ENCODE measurements at regions not wholly inside any gene's neighbourhood (a gene's known extent, or its start where the extent isn't known, plus 50 kb on each side); places are given as distances from the start of the nearest gene placed in this dataset.
"Not testable (repeated sequence)": the region's sequence is repeated elsewhere in the genome, so short reads cannot be mapped to it uniquely, and the experiment has no call there.

- H3K27me3 ChIP-seq (replicated peaks; ENCODE audit: insufficient read depth) = no peaks in the 10 kb centered on the region
- TF ChIP-seq CTCF (IDR thresholded peaks at IDR 0.05) = no peak
- no peak for DNase-seq (ENCODE audit: low spot score)
Measured at GRCh38 chr22:48065892-48066291, 1303.4 kb downstream of the TBC1D22A start.

GRCh38 chr22:48061726-48062125 lies 1299.3 kb downstream of the TBC1D22A start:
- Histone ChIP-seq H3K36me3 (no peaks in the 10 kb centered on the region), H3K4me3 (no peak overlapping the region), H3K4me1 (ENCODE audit: control insufficient read depth in 1 of 2, low read depth in 2 of 2) (no peaks in the 10 kb centered on the region), H3K27me3 (replicated peaks; ENCODE audit: insufficient read depth) (no peaks in the 10 kb centered on the region), H3K9me3 (no peaks in the 10 kb centered on the region), H3K27ac (no peak overlapping the region)
- ATAC-seq (ENCODE audit: insufficient number of reproducible peaks, low FRiP score, low read depth) = no peak
- TF ChIP-seq CTCF (IDR thresholded peaks at IDR 0.05) = no peak
- no peak for DNase-seq (ENCODE audit: low spot score)

More at GRCh38 chr22:48065892-48066291, 1303.4 kb downstream of the TBC1D22A start:
- H3K9me3 ChIP-seq = no peaks in the 10 kb centered on the region
- no peak overlapping the region for H3K27ac ChIP-seq
- H3K4me1 ChIP-seq (ENCODE audit: control insufficient read depth in 1 of 2, low read depth in 2 of 2) = no peaks in the 10 kb centered on the region
- no peak overlapping the region for H3K4me3 ChIP-seq
- ATAC-seq (ENCODE audit: insufficient number of reproducible peaks, low FRiP score, low read depth) = no peak
- no peaks in the 10 kb centered on the region for H3K36me3 ChIP-seq

GRCh38 chr22:48060266-48060665 lies 1297.8 kb downstream of the TBC1D22A start:
- DNase-seq (ENCODE audit: low spot score) = no peak
- ATAC-seq (ENCODE audit: insufficient number of reproducible peaks, low FRiP score, low read depth) = no peak
- Histone ChIP-seq H3K36me3 (no peaks in the 10 kb centered on the region), H3K4me1 (ENCODE audit: control insufficient read depth in 1 of 2, low read depth in 2 of 2) (no peaks in the 10 kb centered on the region), H3K27ac (no peak overlapping the region), H3K4me3 (no peak overlapping the region), H3K27me3 (replicated peaks; ENCODE audit: insufficient read depth) (no peaks in the 10 kb centered on the region), H3K9me3 (no peaks in the 10 kb centered on the region)
- TF ChIP-seq CTCF (IDR thresholded peaks at IDR 0.05) = no peak

- not testable (repeated sequence) for H3K36me3 ChIP-seq; H3K27me3 ChIP-seq (replicated peaks; ENCODE audit: insufficient read depth); H3K4me1 ChIP-seq (ENCODE audit: control insufficient read depth in 1 of 2, low read depth in 2 of 2); H3K9me3 ChIP-seq; H3K4me3 ChIP-seq; DNase-seq (ENCODE audit: low spot score); H3K27ac ChIP-seq; ATAC-seq (ENCODE audit: insufficient number of reproducible peaks, low FRiP score, low read depth)
Measured at GRCh38 chr22:48059521-48059920, 1297.1 kb downstream of the TBC1D22A start.

- Histone ChIP-seq H3K4me3 (no peak overlapping the region), H3K27ac (no peak overlapping the region), H3K4me1 (ENCODE audit: control insufficient read depth in 1 of 2, low read depth in 2 of 2) (no peaks in the 10 kb centered on the region), H3K9me3 (no peaks in the 10 kb centered on the region), H3K36me3 (no peaks in the 10 kb centered on the region), H3K27me3 (replicated peaks; ENCODE audit: insufficient read depth) (no peaks in the 10 kb centered on the region)
- TF ChIP-seq CTCF (IDR thresholded peaks at IDR 0.05) = no peak
- ATAC-seq (ENCODE audit: insufficient number of reproducible peaks, low FRiP score, low read depth) (no peak), DNase-seq (ENCODE audit: low spot score) (no peak)
Measured at GRCh38 chr22:48057116-48057835, 1294.8 kb downstream of the TBC1D22A start.

- DNase-seq (ENCODE audit: low spot score) (no peak), ATAC-seq (ENCODE audit: insufficient number of reproducible peaks, low FRiP score, low read depth) (no peak)
- no peak for TF ChIP-seq CTCF (IDR thresholded peaks at IDR 0.05)
- Histone ChIP-seq H3K36me3 (no peaks in the 10 kb centered on the region), H3K4me1 (ENCODE audit: control insufficient read depth in 1 of 2, low read depth in 2 of 2) (no peaks in the 10 kb centered on the region), H3K4me3 (no peak overlapping the region), H3K27ac (no peak overlapping the region), H3K9me3 (no peaks in the 10 kb centered on the region), H3K27me3 (replicated peaks; ENCODE audit: insufficient read depth) (no peaks in the 10 kb centered on the region)
Measured at GRCh38 chr22:48055827-48056226, 1293.4 kb downstream of the TBC1D22A start.
